Neuronal stem cell (in vitro differentiated cells): ENCODE measurements at regions not wholly inside any gene's neighbourhood (a gene's known extent, or its start where the extent isn't known, plus 50 kb on each side); places are given as distances from the start of the nearest gene placed in this dataset.

ENCODE experiments used
- DNase-seq: peaks from one replicate; pipeline ENCODE4 v3.0.0-alpha.2; 2013; ENCODE audit warnings: low spot score
- H2AFZ ChIP-seq: one replicate; pipeline ENCODE4 v1.6.1; 2013; ENCODE audit warnings: mild to moderate bottlenecking, low read length, inconsistent platforms
- H2AK5ac ChIP-seq: 2 replicates; pipeline ENCODE4 v1.6.1; 2013; ENCODE audit warnings: low read depth, mild to moderate bottlenecking, inconsistent platforms, low read length, moderate library complexity, mixed read lengths
- H2BK120ac ChIP-seq: 2 replicates; pipeline ENCODE4 v1.6.1; 2013; ENCODE audit warnings: low read depth, mild to moderate bottlenecking, inconsistent platforms, low read length, moderate library complexity, mixed read lengths
- H2BK12ac ChIP-seq: one replicate; pipeline ENCODE4 v1.6.1; 2013; ENCODE audit warnings: low read length, inconsistent platforms
- H2BK15ac ChIP-seq: 2 replicates; pipeline ENCODE4 v1.6.1; 2013; ENCODE audit warnings: mild to moderate bottlenecking, low read length, inconsistent platforms, mixed read lengths
- H2BK5ac ChIP-seq: one replicate; pipeline ENCODE4 v1.6.1; 2013; ENCODE audit warnings: inconsistent platforms, mild to moderate bottlenecking, low read length, moderate library complexity
- H3K14ac ChIP-seq: one replicate; pipeline ENCODE4 v1.6.1; 2013; ENCODE audit warnings: low read length, inconsistent platforms
- H3K18ac ChIP-seq: 2 replicates; pipeline ENCODE4 v1.6.1; 2013; ENCODE audit warnings: low read length, inconsistent platforms
- H3K23ac ChIP-seq: 2 replicates; pipeline ENCODE4 v1.6.1; 2013; ENCODE audit warnings: low read depth, mild to moderate bottlenecking, mixed read lengths, low read length, inconsistent platforms; ENCODE audit not compliant: poor library complexity
- H3K27ac ChIP-seq: replicated peaks from 3 replicates; pipeline ENCODE4 v1.5.1; 2013; ENCODE audit warnings: low read length, inconsistent platforms
- H3K27me3 ChIP-seq, 3 experiments: 2 replicates each; pipeline ENCODE4 v1.6.1; 2013; ENCODE audit warnings: low read length in 3 of 3, mild to moderate bottlenecking in 2 of 3, inconsistent platforms in 1 of 3, low read depth in 1 of 3, mixed read lengths in 1 of 3, moderate library complexity in 1 of 3; ENCODE audit not compliant: control insufficient read depth in 3 of 3, insufficient read depth in 3 of 3
- H3K36me3 ChIP-seq, 2 donors: replicated peaks in 1 of 2; 2 replicates each; pipeline ENCODE4 v1.6.1; 2013; ENCODE audit warnings: low read length in 2 of 2; ENCODE audit not compliant: control insufficient read depth in 2 of 2, insufficient read depth in 2 of 2
- H3K4ac ChIP-seq: 2 replicates; pipeline ENCODE4 v1.6.1; 2013; ENCODE audit warnings: inconsistent platforms, mild to moderate bottlenecking, low read length, moderate library complexity
- H3K4me1 ChIP-seq, 2 donors: 1 replicate in 1 of 2; 2 replicates in 1 of 2; pipeline ENCODE4 v1.6.1; 2013; ENCODE audit warnings: low read length in 2 of 2, low read depth in 1 of 2; ENCODE audit not compliant: control insufficient read depth in 2 of 2, insufficient read depth in 1 of 2
- H3K4me2 ChIP-seq: one replicate; pipeline ENCODE4 v1.6.1; 2013; ENCODE audit warnings: mild to moderate bottlenecking, low read length, inconsistent platforms; ENCODE audit not compliant: insufficient read depth, poor library complexity, severe bottlenecking
- H3K4me3 ChIP-seq, 2 donors: 2 replicates each; pipeline ENCODE4 v1.5.1; 2013; ENCODE audit warnings: low read length in 2 of 2, mild to moderate bottlenecking in 2 of 2, inconsistent platforms in 1 of 2, moderate library complexity in 1 of 2
- H3K79me1 ChIP-seq: one replicate; pipeline ENCODE4 v1.6.1; 2013; ENCODE audit warnings: low read depth, mild to moderate bottlenecking, inconsistent platforms, low read length, moderate library complexity
- H3K9ac ChIP-seq: one replicate; pipeline ENCODE4 v1.6.1; 2013; ENCODE audit warnings: mild to moderate bottlenecking, low read depth, low read length, inconsistent platforms; ENCODE audit not compliant: poor library complexity
- H3K9me3 ChIP-seq, 2 donors: replicated peaks in 1 of 2; 2 replicates each; pipeline versions ENCODE3 to v1.6.1; 2013; ENCODE audit warnings: low read length in 2 of 2, mild to moderate bottlenecking in 2 of 2, inconsistent platforms in 1 of 2, low read depth in 1 of 2, mixed read lengths in 1 of 2, moderate library complexity in 1 of 2; ENCODE audit not compliant: control insufficient read depth in 2 of 2, insufficient read depth in 1 of 2
- H4K8ac ChIP-seq: one replicate; pipeline ENCODE4 v1.6.1; 2013; ENCODE audit warnings: low read depth, mild to moderate bottlenecking, inconsistent platforms, low read length, moderate library complexity
- H4K91ac ChIP-seq: one replicate; pipeline ENCODE4 v1.6.1; 2013; ENCODE audit warnings: low read length, low read depth, mild to moderate bottlenecking, inconsistent platforms; ENCODE audit not compliant: poor library complexity
- WGBS, 2 donors: extraction: QIAGEN DNeasy Blood & Tissue Kit; methylation state at CpG; one replicate each; pipeline ENCODE4 v1.1.7; 2013; ENCODE audit warnings: missing lambda C conversion rate in 2 of 2, mixed read lengths in 1 of 2; ENCODE audit not compliant: insufficient read length in 2 of 2, insufficient replicate concordance in 1 of 2; ENCODE audit errors: extremely low coverage in 2 of 2; 5-methylcytosine and 5-hydroxymethylcytosine counted together

DNA sequence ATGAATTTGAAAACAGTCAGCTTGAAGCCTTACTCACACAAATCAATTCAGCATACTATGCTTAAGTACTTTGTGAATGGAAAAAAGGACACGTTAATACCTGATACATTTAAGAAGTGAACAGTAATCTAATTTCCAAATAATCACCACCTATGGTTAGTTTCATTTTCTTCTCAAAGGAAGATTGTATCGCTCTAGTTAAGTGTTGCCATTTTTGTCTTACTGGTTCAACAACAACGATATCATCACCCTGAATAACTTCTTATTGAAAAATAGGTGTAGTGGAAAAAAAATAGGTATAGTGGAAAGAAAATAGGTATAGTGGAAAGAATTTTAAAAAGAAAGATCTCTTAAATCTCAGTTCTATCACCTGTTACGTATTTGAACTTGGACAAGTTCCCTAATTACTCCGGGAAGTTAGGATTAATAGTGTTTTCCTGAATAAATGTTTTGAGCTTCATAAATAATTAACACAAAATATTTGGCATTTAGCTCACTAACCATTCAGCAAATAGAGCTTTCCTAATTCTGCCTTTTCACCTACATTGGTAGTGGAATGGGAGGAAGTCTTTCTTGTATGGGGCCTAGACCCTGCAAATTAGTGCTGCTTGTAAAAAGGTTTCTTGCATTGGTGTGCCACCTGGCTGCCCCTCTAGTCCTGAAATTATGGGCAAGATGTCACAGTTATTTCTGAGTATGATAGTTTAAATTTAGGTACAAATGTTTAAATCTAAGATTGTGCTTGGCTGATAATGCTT lies 502.6 kb upstream of the NMUR2 start:
- no peak overlapping the region for H2BK15ac ChIP-seq
- H3K27me3 ChIP-seq = no peaks in the 10 kb centered on the region
- H3K23ac ChIP-seq = no peak overlapping the region
- H2AK5ac ChIP-seq = no peak overlapping the region
- H4K8ac ChIP-seq = no peak overlapping the region
- no peak overlapping the region for H2AFZ ChIP-seq
- no peak overlapping the region for H3K14ac ChIP-seq
- H2BK120ac ChIP-seq = no peak overlapping the region
- H3K9me3 ChIP-seq = no peaks in the 10 kb centered on the region
- DNase-seq = no peak
- no peak overlapping the region for H3K18ac ChIP-seq
- H3K4me2 ChIP-seq = no peak overlapping the region
- no peaks in the 10 kb centered on the region for H3K79me1 ChIP-seq
- no peak overlapping the region for H3K4me3 ChIP-seq
- H2BK12ac ChIP-seq = no peak overlapping the region
- no peaks in the 10 kb centered on the region for H3K36me3 ChIP-seq
- H3K9ac ChIP-seq = no peak overlapping the region
- no CpG with 5 or more reads among the region's 5 CpGs for WGBS, 2 donors
- H3K4me1 ChIP-seq = no peaks in the 10 kb centered on the region
- no peak overlapping the region for H2BK5ac ChIP-seq
- no peak overlapping the region for H4K91ac ChIP-seq
- no peak overlapping the region for H3K27ac ChIP-seq
- H3K4ac ChIP-seq = no peak overlapping the region

DNA sequence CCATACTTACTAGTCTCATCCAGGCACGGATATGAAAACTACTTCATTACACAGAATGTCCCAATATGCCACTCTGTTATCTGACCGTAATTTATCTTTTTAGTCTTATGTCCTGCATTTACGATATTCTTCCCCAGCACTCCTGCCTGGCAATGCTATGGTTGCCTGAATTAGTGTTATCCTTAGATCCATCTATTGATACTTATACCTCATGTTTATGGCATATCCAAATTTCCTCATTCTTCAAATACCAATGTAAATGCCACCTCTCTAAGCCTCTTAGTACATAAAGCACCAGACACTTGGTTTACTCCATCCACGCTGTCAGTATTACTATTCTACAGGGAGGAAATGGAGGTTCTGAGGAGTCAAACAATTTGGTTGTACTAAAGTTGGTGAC lies 507.8 kb upstream of the NMUR2 start:
- no peak overlapping the region for H3K14ac ChIP-seq
- no peak overlapping the region for H2BK15ac ChIP-seq
- no peak overlapping the region for H3K4ac ChIP-seq
- no peaks in the 10 kb centered on the region for H3K36me3 ChIP-seq
- no peak overlapping the region for H3K4me2 ChIP-seq
- H3K79me1 ChIP-seq = no peaks in the 10 kb centered on the region
- H2AFZ ChIP-seq = no peak overlapping the region
- no peaks in the 10 kb centered on the region for H3K4me1 ChIP-seq
- H3K23ac ChIP-seq = no peak overlapping the region
- no peak overlapping the region for H2AK5ac ChIP-seq
- WGBS, 2 donors = no CpG with 5 or more reads among the region's 4 CpGs
- H4K91ac ChIP-seq = no peak overlapping the region
- H2BK12ac ChIP-seq = no peak overlapping the region
- H4K8ac ChIP-seq = no peak overlapping the region
- H2BK120ac ChIP-seq = no peak overlapping the region
- DNase-seq = no peak
- H3K27ac ChIP-seq = no peak overlapping the region
- H3K9ac ChIP-seq = no peak overlapping the region
- no peaks in the 10 kb centered on the region for H3K27me3 ChIP-seq
- H2BK5ac ChIP-seq = no peak overlapping the region
- no peak overlapping the region for H3K4me3 ChIP-seq
- H3K18ac ChIP-seq = no peak overlapping the region
- H3K9me3 ChIP-seq = no peaks in the 10 kb centered on the region

DNA sequence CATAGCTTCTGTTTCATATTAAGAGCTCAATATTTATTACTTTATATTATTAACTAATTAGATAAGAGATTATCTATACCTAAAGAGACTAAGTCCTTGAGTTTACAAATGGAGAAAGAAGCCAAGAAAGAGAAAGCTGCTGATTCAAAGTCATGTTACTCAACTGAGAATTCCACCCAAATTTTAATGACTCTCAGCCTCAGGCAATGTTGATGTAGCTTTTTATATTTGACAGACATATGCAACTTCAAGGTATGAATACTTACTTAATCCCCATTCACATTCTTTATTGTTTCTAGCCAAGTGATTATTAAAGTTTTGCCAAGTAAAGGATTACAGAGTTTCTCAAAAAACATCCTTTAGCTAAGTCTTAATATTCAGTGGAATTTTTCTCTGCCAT lies 527.5 kb upstream of the NMUR2 start:
- Histone ChIP-seq H2BK120ac (no peak overlapping the region), H3K27me3 (no peaks in the 10 kb centered on the region), H3K79me1 (no peaks in the 10 kb centered on the region), H4K8ac (no peak overlapping the region), H3K9me3 (peaks cover 0 to 2% of the 10 kb centered on the region in 2 donors), H2BK15ac (no peak overlapping the region), H2AFZ (no peak overlapping the region), H3K4me2 (no peak overlapping the region), H2BK5ac (no peak overlapping the region), H2AK5ac (no peak overlapping the region), H3K27ac (no peak overlapping the region), H3K36me3 (no peaks in the 10 kb centered on the region), H3K14ac (no peak overlapping the region), H3K4me1 (no peaks in the 10 kb centered on the region), H3K4ac (no peak overlapping the region), H3K23ac (no peak overlapping the region), H3K9ac (no peak overlapping the region), H3K4me3 (no peak overlapping the region), H4K91ac (no peak overlapping the region), H3K18ac (no peak overlapping the region), H2BK12ac (no peak overlapping the region)
- no peak for DNase-seq

- DNase-seq = no peak
- no peak overlapping the region for H2BK120ac ChIP-seq
- no peak overlapping the region for H3K4me3 ChIP-seq
- H4K8ac ChIP-seq = no peak overlapping the region
- H3K18ac ChIP-seq = no peak overlapping the region
- H4K91ac ChIP-seq = no peak overlapping the region
- H3K4me2 ChIP-seq = no peak overlapping the region
- no peak overlapping the region for H3K23ac ChIP-seq
- H2BK12ac ChIP-seq = no peak overlapping the region
- H3K4ac ChIP-seq = no peak overlapping the region
- no peaks in the 10 kb centered on the region for H3K27me3 ChIP-seq
- H2AFZ ChIP-seq = no peak overlapping the region
- H3K36me3 ChIP-seq = no peaks in the 10 kb centered on the region
- no peak overlapping the region for H3K9ac ChIP-seq
- H3K79me1 ChIP-seq = no peaks in the 10 kb centered on the region
- WGBS, 2 donors = no CpG with 5 or more reads among the region's 2 CpGs
- no peak overlapping the region for H2BK5ac ChIP-seq
- no peak overlapping the region for H3K27ac ChIP-seq
- no peak overlapping the region for H3K14ac ChIP-seq
- no peaks in the 10 kb centered on the region for H3K4me1 ChIP-seq
- H2BK15ac ChIP-seq = no peak overlapping the region
- H3K9me3 ChIP-seq = peaks cover 0 to 2% of the 10 kb centered on the region in 2 donors
- H2AK5ac ChIP-seq = no peak overlapping the region
These were observed 528.0 kb upstream of the NMUR2 start for GRCh38 chr5:152933056-152933455.
